SK-N-SH (cell line): ENCODE measurements at regions not wholly inside any gene's neighbourhood (a gene's known extent, or its start where the extent isn't known, plus 50 kb on each side); places are given as distances from the start of the nearest gene placed in this dataset.
A peak's percentile ranks its signal among the peaks of the same experiment; 100 is the strongest.

ENCODE experiments used
- CTCF ChIA-PET: fragments of 300-600, 350-600 bp; formaldehyde crosslinking; extraction: SDS; loops from one replicate; lab custom pipeline; 2021; lab: Yijun Ruan, JAX
- POLR2A ChIA-PET: fragments of 350-600 bp; sonication (Branson Sonifier 250); formaldehyde crosslinking; extraction: SDS; loops from one replicate; lab custom pipeline; 2020; ENCODE audit warnings: antibody characterized with exemption, inconsistent platforms; lab: Yijun Ruan, JAX
- DNase-seq: peaks from one replicate; pipeline ENCODE4 v3.0.0; 2012
- H2AFZ ChIP-seq: fragments of 200-600 bp; sonication (generic); 2 replicates; pipeline ENCODE4 v1.8.1; 2016; ENCODE audit warnings: antibody characterized with exemption, mild to moderate bottlenecking, low read depth
- H3F3A ChIP-seq: fragments of 200-600 bp; sonication (generic); replicated peaks from 2 replicates; pipeline ENCODE3; 2016; ENCODE audit warnings: antibody characterized with exemption, mild to moderate bottlenecking; ENCODE audit not compliant: insufficient read depth
- H3K27ac ChIP-seq, 2 experiments: fragments of 200-500 bp in 1 of 2; fragments of 200-600 bp in 1 of 2; sonication (Bioruptor generic) in 1 of 2; sonication (generic), shearing (Covaris generic) in 1 of 2; 2 replicates each; pipeline versions ENCODE4 v1.5.1 to v1.6.1; 2014 to 2016; ENCODE audit warnings: low read depth in 2 of 2, inconsistent platforms in 1 of 2, low read length in 1 of 2, mild to moderate bottlenecking in 1 of 2, mixed read lengths in 1 of 2
- H3K27me3 ChIP-seq: fragments of 200-600 bp; sonication (generic), shearing (Covaris generic); 2 replicates; pipeline ENCODE4 v1.6.1; 2016; ENCODE audit warnings: mixed run types; ENCODE audit not compliant: insufficient read depth
- H3K36me3 ChIP-seq, 2 experiments: fragments of 200-500 bp in 1 of 2; fragments of 200-600 bp in 1 of 2; sonication (Bioruptor generic) in 1 of 2; sonication (generic) in 1 of 2; replicated peaks in 1 of 2; 2 replicates each; pipeline versions ENCODE3 to v1.5.1; 2014 to 2016; ENCODE audit warnings: low read length in 1 of 2, mild to moderate bottlenecking in 1 of 2; ENCODE audit not compliant: insufficient read depth in 2 of 2, control insufficient read depth in 1 of 2
- H3K4me1 ChIP-seq, 2 experiments: fragments of 200-500 bp in 1 of 2; fragments of 200-600 bp in 1 of 2; sonication (Bioruptor generic) in 1 of 2; sonication (generic), shearing (Covaris generic) in 1 of 2; 2 replicates each; pipeline versions ENCODE4 v1.5.1 to v1.6.1; 2014 to 2016; ENCODE audit warnings: low read depth in 1 of 2, low read length in 1 of 2, mixed run types in 1 of 2; ENCODE audit not compliant: insufficient read depth in 2 of 2, control insufficient read depth in 1 of 2
- H3K4me2 ChIP-seq: fragments of 200-600 bp; sonication (generic), shearing (Covaris generic); 2 replicates; pipeline ENCODE4 v1.6.1; 2017; ENCODE audit warnings: mixed run types
- H3K4me3 ChIP-seq, 2 experiments: fragments of 200-500 bp in 1 of 2; fragments of 200-600 bp in 1 of 2; sonication (Bioruptor generic) in 1 of 2; sonication (generic), shearing (Covaris generic) in 1 of 2; 2 replicates each; pipeline versions ENCODE4 v1.5.1 to v1.8.1; 2014 to 2016; ENCODE audit warnings: low read depth in 2 of 2, inconsistent platforms in 1 of 2, low read length in 1 of 2, mild to moderate bottlenecking in 1 of 2, mixed read lengths in 1 of 2, moderate library complexity in 1 of 2
- H3K79me2 ChIP-seq: fragments of 200-600 bp; sonication (generic); 2 replicates; pipeline ENCODE4 v1.8.1; 2017; ENCODE audit warnings: mild to moderate bottlenecking; ENCODE audit not compliant: insufficient read depth
- H3K9ac ChIP-seq: fragments of 200-600 bp; sonication (generic); 2 replicates; pipeline ENCODE4 v1.6.1; 2017; ENCODE audit warnings: mixed run types
- H3K9me2 ChIP-seq: fragments of 200-600 bp; sonication (generic); 2 replicates; pipeline ENCODE4 v1.6.1; 2017; ENCODE audit warnings: mixed run types
- H3K9me3 ChIP-seq: fragments of 200-600 bp; sonication (generic); 2 replicates; pipeline ENCODE4 v1.6.1; 2017; ENCODE audit warnings: mixed run types, mild to moderate bottlenecking, moderate library complexity
- H4K20me1 ChIP-seq: fragments of 200-600 bp; sonication (generic); 2 replicates; pipeline ENCODE4 v1.6.1; 2017; ENCODE audit warnings: mild to moderate bottlenecking, mixed run types; ENCODE audit not compliant: insufficient read depth
- CTCF ChIP-seq: fragments of 200-600 bp; sonication (generic); IDR thresholded peaks from 2 replicates; pipeline ENCODE4 v1.6.1; 2017; ENCODE audit warnings: antibody characterized with exemption, mild to moderate bottlenecking, moderate library complexity
- EZH2phosphoT487 ChIP-seq: fragments of 200-600 bp; sonication (generic); IDR thresholded peaks from 2 replicates; pipeline ENCODE4 v1.6.1; 2017; ENCODE audit warnings: low read depth, mixed run types, mild to moderate bottlenecking, antibody characterized with exemption, moderate library complexity, borderline replicate concordance
- FOSL2 ChIP-seq: IDR thresholded peaks from 2 replicates; pipeline ENCODE4 v1.4.0; 2012; ENCODE audit warnings: low read depth, mild to moderate bottlenecking, moderate library complexity, borderline replicate concordance
- FOXJ3 ChIP-seq: sonication (generic); formaldehyde crosslinking; IDR thresholded peaks from 2 replicates; pipeline ENCODE4 v1.5.1; 2020; ENCODE audit warnings: mild to moderate bottlenecking, missing genetic modification reagents
- JUND ChIP-seq: IDR thresholded peaks from 2 replicates; pipeline ENCODE4 v1.4.0; 2012
- MXI1 ChIP-seq: IDR thresholded peaks from 2 replicates; pipeline ENCODE4 v1.6.1; 2012; ENCODE audit warnings: mild to moderate bottlenecking, low read depth, low read length, improper control_type of control experiment
- NRF1 ChIP-seq: IDR thresholded peaks from 2 replicates; pipeline ENCODE4 v1.6.1; 2012; ENCODE audit warnings: low read depth, mild to moderate bottlenecking, low read length
- RAD21 ChIP-seq: IDR thresholded peaks from 2 replicates; pipeline ENCODE4 v1.6.1; 2012; ENCODE audit warnings: mild to moderate bottlenecking, low read length
- RCOR1 ChIP-seq: fragments of 150-350 bp; IDR thresholded peaks from 2 replicates; pipeline ENCODE4 v1.6.1; 2017; ENCODE audit warnings: antibody characterized with exemption, low read length
- RFX5 ChIP-seq: IDR thresholded peaks from 2 replicates; pipeline ENCODE4 v1.6.1; 2012; ENCODE audit warnings: mild to moderate bottlenecking, improper control_type of control experiment, low read length
- SMC3 ChIP-seq: IDR thresholded peaks from 2 replicates; pipeline ENCODE4 v1.6.1; 2012; ENCODE audit warnings: low read depth, low read length, improper control_type of control experiment
- TAF1 ChIP-seq: IDR thresholded peaks from 2 replicates; pipeline ENCODE4 v1.6.1; 2012; ENCODE audit warnings: low read depth, mild to moderate bottlenecking, low read length, moderate library complexity, borderline replicate concordance
- USF2 ChIP-seq: fragments of 150-350 bp; IDR thresholded peaks from 2 replicates; pipeline ENCODE4 v1.6.1; 2017; ENCODE audit warnings: antibody characterized with exemption, low read length, low read depth, borderline replicate concordance
- WGBS: methylation state at CpG from one replicate; pipeline ENCODE4 v1.1.6; 2017; ENCODE audit warnings: low lambda C conversion rate; 5-methylcytosine and 5-hydroxymethylcytosine counted together

GRCh38 chr13:39259371-39260140, 221.3 kb downstream of the NHLRC3 start:
- no peaks in the 10 kb centered on the region for H4K20me1 ChIP-seq
- CTCF ChIA-PET, result interaction anchor here (0.7 to 3.4 kb wide), 4 partner anchors 115 to 382 kb away, joined by 3 to 15 read pairs (median 4); no protein-coding TSS in a partner anchor
- no peak overlapping the region for H3K4me2 ChIP-seq
- H3K27me3 ChIP-seq, result no peaks in the 10 kb centered on the region
- no peak for DNase-seq
- H3K4me3 ChIP-seq, result no peak overlapping the region
- no peaks in the 10 kb centered on the region for H3K9me3 ChIP-seq
- H3K9me2 ChIP-seq, result no peaks in the 10 kb centered on the region
- TF ChIP-seq NRF1, result no peak
- TF ChIP-seq MXI1, result no peak
- no peak for TF ChIP-seq TAF1
- TF ChIP-seq RAD21, result no peak
- no peak for TF ChIP-seq RFX5
- no peak for TF ChIP-seq JUND
- TF ChIP-seq EZH2phosphoT487, result no peak
- no peak for TF ChIP-seq FOSL2
- H3K27ac ChIP-seq, result no peak overlapping the region
- H3F3A ChIP-seq, result no peaks in the 10 kb centered on the region
- 5% methylated on average over 2 of the region's 2 CpGs for WGBS
- H3K79me2 ChIP-seq, result no peaks in the 10 kb centered on the region
- POLR2A ChIA-PET, result no interaction called here
- H3K36me3 ChIP-seq, result no peaks in the 10 kb centered on the region
- no peak overlapping the region for H2AFZ ChIP-seq
- no peak overlapping the region for H3K9ac ChIP-seq
- H3K4me1 ChIP-seq, result no peaks in the 10 kb centered on the region

- Histone ChIP-seq H3K79me2 (no peaks in the 10 kb centered on the region), H3K27ac (no peak overlapping the region), H3K4me3 (no peak overlapping the region; a peak in 1 of 4 replicates), H3K9me3 (no peaks in the 10 kb centered on the region), H3K4me2 (no peak overlapping the region), H2AFZ (no peak overlapping the region), H3K9ac (no peak overlapping the region), H3F3A (no peaks in the 10 kb centered on the region)
- POLR2A ChIA-PET, result no interaction called here
- WGBS, result 6% methylated on average over 1 of the region's 1 CpG
- peak; percentile 52 for DNase-seq
- TF ChIP-seq RAD21 (peak; percentile 66), SMC3 (peak; percentile 62), FOXJ3 (no peak), USF2 (no peak), CTCF (peak; percentile 72), RCOR1 (no peak)
- TF ChIP-seq, all 33 proteins: peak for 3
- CTCF ChIA-PET, result interaction anchor here (0.8 to 2.2 kb wide), 6 partner anchors 10 to 349 kb away, joined by 3 to 7 read pairs (median 6); no protein-coding TSS in a partner anchor
- no peaks in the 10 kb centered on the region for H4K20me1 ChIP-seq
- H3K36me3 ChIP-seq, result no peaks in the 10 kb centered on the region
- H3K27me3 ChIP-seq, result no peaks in the 10 kb centered on the region
- no peaks in the 10 kb centered on the region for H3K4me1 ChIP-seq
- H3K9me2 ChIP-seq, result no peaks in the 10 kb centered on the region
These were observed 224.8 kb downstream of the NHLRC3 start for GRCh38 chr13:39263033-39263432.
